ENCODE measurements at regions not wholly inside any gene's neighbourhood (a gene's known extent, or its start where the extent isn't known, plus 50 kb on each side); places are given as distances from the start of the nearest gene placed in this dataset.

DNA sequence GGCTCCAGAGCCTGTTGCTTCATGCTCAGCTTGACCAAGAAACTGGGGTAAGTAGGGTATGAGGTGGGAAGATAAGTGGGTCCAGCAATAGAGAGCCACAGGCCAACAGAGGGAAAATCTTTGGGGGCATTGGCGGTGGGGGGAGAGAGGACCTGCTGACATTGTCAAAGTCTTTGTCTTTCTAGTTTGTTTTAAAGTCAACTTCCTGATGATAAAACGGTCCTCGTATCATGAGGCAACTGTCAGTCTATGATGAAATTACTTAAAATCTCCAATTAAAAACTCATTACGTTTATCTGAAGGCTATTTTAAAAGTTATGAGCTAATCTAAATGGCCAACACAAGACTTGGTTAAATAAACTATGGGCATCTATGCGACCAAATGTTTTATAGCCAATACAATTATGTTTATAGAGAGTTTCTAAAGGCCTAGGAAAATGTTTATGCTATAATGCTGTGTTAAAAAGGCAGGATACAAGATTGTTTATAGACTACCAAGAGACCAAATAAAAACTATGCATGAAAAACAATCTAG lies 84.4 kb upstream of the CD28 start:
- TF ChIP-seq, protein P1, sequence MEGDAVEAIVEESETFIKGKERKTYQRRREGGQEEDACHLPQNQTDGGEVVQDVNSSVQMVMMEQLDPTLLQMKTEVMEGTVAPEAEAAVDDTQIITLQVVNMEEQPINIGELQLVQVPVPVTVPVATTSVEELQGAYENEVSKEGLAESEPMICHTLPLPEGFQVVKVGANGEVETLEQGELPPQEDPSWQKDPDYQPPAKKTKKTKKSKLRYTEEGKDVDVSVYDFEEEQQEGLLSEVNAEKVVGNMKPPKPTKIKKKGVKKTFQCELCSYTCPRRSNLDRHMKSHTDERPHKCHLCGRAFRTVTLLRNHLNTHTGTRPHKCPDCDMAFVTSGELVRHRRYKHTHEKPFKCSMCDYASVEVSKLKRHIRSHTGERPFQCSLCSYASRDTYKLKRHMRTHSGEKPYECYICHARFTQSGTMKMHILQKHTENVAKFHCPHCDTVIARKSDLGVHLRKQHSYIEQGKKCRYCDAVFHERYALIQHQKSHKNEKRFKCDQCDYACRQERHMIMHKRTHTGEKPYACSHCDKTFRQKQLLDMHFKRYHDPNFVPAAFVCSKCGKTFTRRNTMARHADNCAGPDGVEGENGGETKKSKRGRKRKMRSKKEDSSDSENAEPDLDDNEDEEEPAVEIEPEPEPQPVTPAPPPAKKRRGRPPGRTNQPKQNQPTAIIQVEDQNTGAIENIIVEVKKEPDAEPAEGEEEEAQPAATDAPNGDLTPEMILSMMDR (conservative IDR thresholded peaks at IDR 0.05; ENCODE audit: low read length): no peak
- TF ChIP-seq EZH2phosphoT487 (IDR thresholded peaks at IDR 0.05; ENCODE audit: borderline replicate concordance): no peak

Data from Loucy (cell line).